GM19468 (cell line): ENCODE measurements at regions not wholly inside any gene's neighbourhood (a gene's known extent, or its start where the extent isn't known, plus 50 kb on each side); places are given as distances from the start of the nearest gene placed in this dataset.

ENCODE experiments used
- ATAC-seq: cut with Tn5 transposase; IDR thresholded peaks from one replicate; pipeline ENCODE4 v1.9.1; 2021; ENCODE audit warnings: mild to moderate bottlenecking, moderate library complexity, moderate number of reproducible peaks; ENCODE audit not compliant: unreplicated experiment; ENCODE audit errors: extremely low read depth

DNA sequence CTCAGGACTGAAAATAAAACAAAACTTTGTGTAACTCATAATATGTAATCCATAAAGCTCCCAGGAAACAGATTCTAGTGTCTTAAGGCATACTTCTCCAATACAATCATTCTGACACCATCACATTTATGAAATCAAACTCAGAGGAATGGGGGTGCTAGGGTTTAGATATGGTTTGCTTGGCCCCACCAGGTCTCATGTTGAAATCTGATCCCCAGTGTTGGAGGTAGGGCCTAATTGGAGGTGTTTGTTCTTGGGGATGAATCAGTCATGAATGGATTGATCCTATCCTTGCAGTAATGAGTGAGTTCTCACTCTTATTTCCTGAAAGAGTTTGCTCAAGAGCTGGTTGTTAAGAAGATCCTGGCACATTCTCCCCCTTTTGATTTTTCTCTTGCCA, 380.9 kb downstream of the ETS1 start:
- no peak for ATAC-seq

DNA sequence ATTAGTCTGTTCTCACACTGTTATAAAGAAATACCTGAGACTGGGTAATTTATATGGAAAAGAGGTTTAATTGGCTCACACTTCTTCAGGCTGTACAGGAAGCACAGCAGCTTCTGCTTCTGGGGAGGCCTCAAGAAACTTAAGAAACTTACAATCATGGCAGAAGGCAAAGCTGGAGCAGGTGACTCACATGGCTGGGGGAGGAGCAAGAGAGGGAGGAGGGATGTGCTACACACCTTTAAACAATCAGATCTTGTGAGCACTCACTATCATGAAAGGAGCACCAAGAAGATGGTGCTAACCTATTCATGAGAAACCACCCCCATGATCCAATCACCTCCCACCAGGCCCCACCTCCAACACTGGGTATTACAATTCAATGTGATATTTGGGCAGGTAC, 381.6 kb downstream of the ETS1 start:
- no peak for ATAC-seq

- ATAC-seq, result no peak
Observed at GRCh38 chr11:128204898-128205297, 382.5 kb downstream of the ETS1 start.

DNA sequence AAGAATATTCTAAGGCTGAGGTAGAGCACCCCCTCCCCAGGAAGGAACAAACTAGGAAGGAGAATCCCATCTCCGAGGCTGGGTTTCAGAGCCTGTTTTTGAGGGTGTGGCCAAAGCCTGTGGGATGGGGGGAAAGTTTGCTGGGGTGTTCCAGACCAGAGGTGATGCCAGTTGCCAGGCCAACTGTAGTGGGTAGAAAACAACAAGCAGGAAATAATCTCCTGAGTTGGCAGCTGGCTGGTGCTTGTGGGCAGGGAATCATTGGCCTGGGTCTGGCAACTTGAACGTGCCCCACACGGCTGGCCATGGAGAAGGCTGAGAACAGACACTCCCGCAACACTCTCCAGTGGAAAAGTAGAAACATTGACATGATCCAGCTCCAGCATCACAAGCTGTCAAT, 385.6 kb downstream of the ETS1 start:
- no peak for ATAC-seq

GRCh38 chr11:128201009-128201408, 386.3 kb downstream of the ETS1 start:
- no peak for ATAC-seq

GRCh38 chr11:128200467-128200866, 386.9 kb downstream of the ETS1 start:
- no peak for ATAC-seq

- no peak for ATAC-seq
Observed at GRCh38 chr11:128198216-128198772, 389.1 kb downstream of the ETS1 start.

- no peak for ATAC-seq
Observed at GRCh38 chr11:128196235-128196634, 391.1 kb downstream of the ETS1 start.

DNA sequence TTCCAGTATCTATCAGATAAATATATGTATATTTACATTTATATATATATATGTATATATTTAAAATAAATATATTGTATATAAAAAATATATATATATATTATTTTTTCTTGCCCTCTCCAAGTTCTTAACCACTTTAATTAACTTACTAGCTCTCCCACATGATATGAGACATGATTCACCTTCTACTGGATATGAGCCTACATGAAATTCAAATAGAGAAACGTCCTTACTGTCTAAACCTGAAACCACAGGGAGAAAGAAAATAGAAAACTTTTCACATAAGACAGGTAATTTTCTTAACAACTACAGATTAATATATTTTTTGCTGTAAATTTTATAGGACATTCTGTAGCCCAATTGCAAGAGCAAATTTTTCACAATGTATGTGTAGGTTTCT, 391.6 kb downstream of the ETS1 start:
- ATAC-seq, result no peak

- no peak for ATAC-seq
Observed at GRCh38 chr11:128195057-128195751, 392.2 kb downstream of the ETS1 start.

DNA sequence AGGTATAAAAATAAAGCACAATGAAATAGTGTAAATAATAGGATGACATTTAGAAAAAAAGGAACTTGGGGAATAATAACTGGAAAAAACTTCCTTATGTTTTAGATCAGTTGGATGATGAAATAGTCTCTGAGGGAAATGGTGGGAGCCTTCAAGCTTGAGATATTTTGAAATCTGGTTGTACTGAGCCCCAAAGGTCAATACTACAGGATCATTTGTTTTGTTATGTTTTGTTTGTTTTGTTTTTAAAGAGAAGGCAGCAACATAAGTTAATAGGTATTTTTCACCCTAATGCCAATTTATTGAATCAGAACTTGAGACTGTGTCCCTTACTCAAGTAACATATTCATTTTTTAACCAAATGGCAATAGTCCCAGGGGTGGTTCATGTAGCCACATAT, 393.1 kb downstream of the ETS1 start:
- no peak for ATAC-seq

GRCh38 chr11:128193615-128194014, 393.7 kb downstream of the ETS1 start:
- no peak for ATAC-seq

GRCh38 chr11:128190312-128190711, 397.0 kb downstream of the ETS1 start:
- ATAC-seq, result no peak

DNA sequence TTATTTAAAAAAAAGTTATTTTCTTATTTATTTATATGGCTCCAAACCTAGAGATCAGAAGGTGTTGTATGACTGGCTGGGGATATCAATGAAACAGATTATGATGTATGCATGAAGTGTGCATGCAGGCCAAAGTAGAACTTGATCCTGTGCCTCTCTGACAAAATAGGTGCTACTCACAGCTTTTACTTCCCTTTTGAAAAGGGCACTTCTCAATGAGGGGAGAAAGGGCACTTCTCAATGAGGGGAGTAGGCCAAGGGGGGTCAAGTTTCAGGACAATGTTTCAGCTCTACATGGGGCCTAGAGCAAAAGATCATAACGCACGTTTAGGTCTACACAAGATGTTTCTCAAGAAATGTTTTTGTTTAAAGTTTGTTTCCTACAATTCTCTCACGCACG, 397.5 kb downstream of the ETS1 start:
- no peak for ATAC-seq

GRCh38 chr11:128188346-128189004, 398.9 kb downstream of the ETS1 start:
- no peak for ATAC-seq

DNA sequence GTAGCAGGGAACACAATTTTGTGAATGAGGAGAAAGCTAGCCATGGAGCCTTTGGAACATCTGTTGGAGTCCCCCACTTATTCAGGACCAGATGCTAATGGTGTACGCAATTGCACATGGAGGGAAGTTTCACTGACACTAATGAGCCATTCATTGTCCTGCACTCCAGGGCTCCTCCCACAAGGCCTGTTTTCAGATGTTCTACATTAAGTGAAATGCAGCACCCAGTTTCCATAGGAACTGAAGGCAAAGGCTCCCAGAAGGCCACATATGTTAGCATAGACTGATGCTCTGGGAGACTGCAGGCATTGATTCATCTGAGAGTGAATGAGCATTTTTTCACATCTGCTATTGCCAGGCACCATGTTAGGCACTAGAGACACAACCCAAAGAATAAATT, 399.5 kb downstream of the ETS1 start:
- no peak for ATAC-seq

- no peak for ATAC-seq
Observed at GRCh38 chr11:128187377-128187776, 400.0 kb downstream of the ETS1 start.

GRCh38 chr11:128184981-128185380, 402.4 kb downstream of the ETS1 start:
- no peak for ATAC-seq

- ATAC-seq, result no peak
Observed at GRCh38 chr11:128182844-128183243, 404.5 kb downstream of the ETS1 start.

DNA sequence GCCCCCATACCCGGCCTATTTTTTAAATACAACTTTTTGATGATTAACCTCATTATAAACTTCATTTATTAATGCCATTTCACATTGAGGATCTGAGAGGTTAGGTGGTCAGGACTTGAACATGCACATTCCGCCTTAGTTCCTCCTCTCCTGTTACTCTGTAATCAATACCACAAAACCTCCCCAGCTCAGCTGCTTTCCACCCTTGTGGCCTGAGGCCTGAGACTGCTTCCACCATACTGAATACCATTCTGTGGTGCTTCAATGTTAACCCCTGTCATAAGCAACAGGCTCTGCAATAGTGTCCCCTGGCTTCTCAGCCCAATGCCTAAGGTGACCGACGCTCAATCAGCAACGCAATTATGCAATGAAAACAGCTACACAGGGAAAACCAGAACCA, 405.4 kb downstream of the ETS1 start:
- no peak for ATAC-seq

- no peak for ATAC-seq
Observed at GRCh38 chr11:128181088-128181480, 406.3 kb downstream of the ETS1 start.
